NB4 (cell line): ENCODE measurements at regions not wholly inside any gene's neighbourhood (a gene's known extent, or its start where the extent isn't known, plus 50 kb on each side); places are given as distances from the start of the nearest gene placed in this dataset.

Experiments
- CTCF ChIP-seq: IDR thresholded peaks from one replicate; pipeline ENCODE4 v1.5.1; 2012; ENCODE audit warnings: low read depth, low read length
- MYC ChIP-seq: IDR thresholded peaks from 2 replicates; pipeline ENCODE4 v1.6.1; 2011; ENCODE audit warnings: low read depth, low read length

GRCh38 chr20:12737900-12738299, 270.9 kb upstream of the SPTLC3 start:
- no peak for TF ChIP-seq MYC
- TF ChIP-seq CTCF: no peak
